Astrocyte (in vitro differentiated cells and primary cell): ENCODE measurements at regions not wholly inside any gene's neighbourhood (a gene's known extent, or its start where the extent isn't known, plus 50 kb on each side); places are given as distances from the start of the nearest gene placed in this dataset.
A peak's percentile ranks its signal among the peaks of the same experiment; 100 is the strongest.

ENCODE experiments used
- DNase-seq: peaks from one replicate; pipeline ENCODE4 v3.0.0-alpha.2; 2010; ENCODE audit warnings: low read depth
- FAIRE-seq: peaks from 2 replicates; lab custom pipeline; 2011; peaks lifted over from hg19 to GRCh38; lab: Jason Lieb, UNC
- H2AFZ ChIP-seq: 2 replicates; pipeline ENCODE4 v1.6.0; 2012; ENCODE audit warnings: low read depth, low read length, inconsistent platforms
- H3K27ac ChIP-seq: 2 replicates; pipeline ENCODE4 v1.5.1; 2011; ENCODE audit warnings: low read depth, low read length, inconsistent platforms
- H3K27me3 ChIP-seq: 2 replicates; pipeline ENCODE4 v1.6.0; 2011; ENCODE audit warnings: low read length, inconsistent platforms; ENCODE audit not compliant: insufficient read depth
- H3K36me3 ChIP-seq: 2 replicates; pipeline ENCODE4 v1.5.1; 2011; ENCODE audit warnings: low read length, inconsistent platforms; ENCODE audit not compliant: insufficient read depth
- H3K4me1 ChIP-seq: 2 replicates; pipeline ENCODE4 v1.5.1; 2011; ENCODE audit warnings: low read length, inconsistent platforms; ENCODE audit not compliant: insufficient read depth
- H3K4me2 ChIP-seq: 2 replicates; pipeline ENCODE4 v1.6.0; 2012; ENCODE audit warnings: low read length, inconsistent platforms
- H3K4me3 ChIP-seq: 2 replicates; pipeline ENCODE4 v1.5.1; 2011; ENCODE audit warnings: low read depth, mild to moderate bottlenecking, low read length, inconsistent platforms; ENCODE audit not compliant: insufficient read depth
- H3K79me2 ChIP-seq: 2 replicates; pipeline ENCODE4 v1.6.0; 2012; ENCODE audit warnings: mild to moderate bottlenecking, low read length, inconsistent platforms; ENCODE audit not compliant: insufficient read depth
- H3K9ac ChIP-seq: 2 replicates; pipeline ENCODE4 v1.6.0; 2012; ENCODE audit warnings: mild to moderate bottlenecking, low read length, inconsistent platforms
- H3K9me3 ChIP-seq: 2 replicates; pipeline ENCODE4 v1.5.1; 2012; ENCODE audit warnings: low read depth, mild to moderate bottlenecking, low read length, inconsistent platforms; ENCODE audit not compliant: insufficient read depth
- H4K20me1 ChIP-seq: 2 replicates; pipeline ENCODE4 v1.6.0; 2012; ENCODE audit warnings: low read length, inconsistent platforms; ENCODE audit not compliant: insufficient read depth
- H3K27ac Mint-ChIP-seq: one replicate; pipeline ENCODE4 v1.8.0; 2021; ENCODE audit warnings: mild to moderate bottlenecking, mixed read lengths; ENCODE audit not compliant: unreplicated experiment
- H3K27me3 Mint-ChIP-seq: one replicate; pipeline ENCODE4 v1.8.0; 2021; ENCODE audit warnings: low read depth, mixed read lengths; ENCODE audit not compliant: unreplicated experiment
- H3K36me3 Mint-ChIP-seq: one replicate; pipeline ENCODE4 v1.8.0; 2021; ENCODE audit warnings: low read depth, mixed read lengths; ENCODE audit not compliant: unreplicated experiment
- H3K4me1 Mint-ChIP-seq: one replicate; pipeline ENCODE4 v1.8.0; 2021; ENCODE audit warnings: low read depth, mixed read lengths; ENCODE audit not compliant: unreplicated experiment
- H3K4me3 Mint-ChIP-seq: one replicate; pipeline ENCODE4 v1.8.0; 2021; ENCODE audit warnings: mild to moderate bottlenecking, moderate library complexity, mixed read lengths; ENCODE audit not compliant: unreplicated experiment
- H3K9me3 Mint-ChIP-seq: one replicate; pipeline ENCODE4 v1.8.0; 2021; ENCODE audit warnings: mild to moderate bottlenecking, mixed read lengths; ENCODE audit not compliant: unreplicated experiment
- EZH2 ChIP-seq: IDR thresholded peaks from 2 replicates; pipeline ENCODE4 v1.6.1; 2012; ENCODE audit warnings: mild to moderate bottlenecking, low read length, inconsistent platforms; ENCODE audit not compliant: insufficient read depth
- TF ChIP-seq, protein P1 (sequence below): IDR thresholded peaks from 2 replicates; pipeline ENCODE4 v1.5.1; 2011; ENCODE audit warnings: low read depth, mild to moderate bottlenecking, inconsistent platforms, low read length, moderate library complexity; ENCODE audit not compliant: insufficient read depth

- FAIRE-seq = no peak
- Mint-ChIP-seq H3K4me3 (no peak overlapping the region), H3K9me3 (no peaks in the 10 kb centered on the region)
Measured at GRCh38 chr6:15948930-15949900, 179.7 kb upstream of the MYLIP start.

GRCh38 chr6:15947923-15948322, 181.0 kb upstream of the MYLIP start:
- H3K9ac ChIP-seq = no peak overlapping the region
- no peak for TF ChIP-seq EZH2
- TF ChIP-seq, protein P1, sequence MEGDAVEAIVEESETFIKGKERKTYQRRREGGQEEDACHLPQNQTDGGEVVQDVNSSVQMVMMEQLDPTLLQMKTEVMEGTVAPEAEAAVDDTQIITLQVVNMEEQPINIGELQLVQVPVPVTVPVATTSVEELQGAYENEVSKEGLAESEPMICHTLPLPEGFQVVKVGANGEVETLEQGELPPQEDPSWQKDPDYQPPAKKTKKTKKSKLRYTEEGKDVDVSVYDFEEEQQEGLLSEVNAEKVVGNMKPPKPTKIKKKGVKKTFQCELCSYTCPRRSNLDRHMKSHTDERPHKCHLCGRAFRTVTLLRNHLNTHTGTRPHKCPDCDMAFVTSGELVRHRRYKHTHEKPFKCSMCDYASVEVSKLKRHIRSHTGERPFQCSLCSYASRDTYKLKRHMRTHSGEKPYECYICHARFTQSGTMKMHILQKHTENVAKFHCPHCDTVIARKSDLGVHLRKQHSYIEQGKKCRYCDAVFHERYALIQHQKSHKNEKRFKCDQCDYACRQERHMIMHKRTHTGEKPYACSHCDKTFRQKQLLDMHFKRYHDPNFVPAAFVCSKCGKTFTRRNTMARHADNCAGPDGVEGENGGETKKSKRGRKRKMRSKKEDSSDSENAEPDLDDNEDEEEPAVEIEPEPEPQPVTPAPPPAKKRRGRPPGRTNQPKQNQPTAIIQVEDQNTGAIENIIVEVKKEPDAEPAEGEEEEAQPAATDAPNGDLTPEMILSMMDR = no peak
- no peak overlapping the region for H2AFZ ChIP-seq
- peaks cover 5% of the 10 kb centered on the region for H3K4me1 ChIP-seq
- H4K20me1 ChIP-seq = no peaks in the 10 kb centered on the region
- H3K9me3 ChIP-seq = no peaks in the 10 kb centered on the region
- H3K27ac ChIP-seq = no peak overlapping the region
- FAIRE-seq (no peak), DNase-seq (no peak)
- no peaks in the 10 kb centered on the region for H3K79me2 ChIP-seq
- H3K4me3 ChIP-seq = no peak overlapping the region
- H3K27me3 ChIP-seq = peaks cover under 1% of the 10 kb centered on the region
- no peak overlapping the region for H3K4me2 ChIP-seq
- no peaks in the 10 kb centered on the region for H3K9me3 Mint-ChIP-seq
- no peaks in the 10 kb centered on the region for H3K36me3 ChIP-seq
- H3K4me3 Mint-ChIP-seq = no peak overlapping the region
- H3K27ac Mint-ChIP-seq = no peak overlapping the region
- H3K4me1 Mint-ChIP-seq = peaks cover 7% of the 10 kb centered on the region
- H3K36me3 Mint-ChIP-seq = no peaks in the 10 kb centered on the region
- H3K27me3 Mint-ChIP-seq = peaks cover 3% of the 10 kb centered on the region

More at GRCh38 chr6:15948930-15949900, 179.7 kb upstream of the MYLIP start:
- peak; percentile 24 for DNase-seq
- Mint-ChIP-seq H3K27ac (no peak overlapping the region), H3K4me1 (peaks cover 19% of the 10 kb centered on the region), H3K27me3 (no peaks in the 10 kb centered on the region), H3K36me3 (no peaks in the 10 kb centered on the region)
- Histone ChIP-seq H3K9ac (no peak overlapping the region), H3K79me2 (no peaks in the 10 kb centered on the region), H3K4me3 (no peak overlapping the region), H3K27ac (no peak overlapping the region), H3K4me2 (peak overlapping the region; percentile 10), H2AFZ (no peak overlapping the region), H3K27me3 (no peaks in the 10 kb centered on the region), H3K9me3 (no peaks in the 10 kb centered on the region), H3K4me1 (peaks cover 13% of the 10 kb centered on the region), H3K36me3 (no peaks in the 10 kb centered on the region), H4K20me1 (no peaks in the 10 kb centered on the region)
- no peak for TF ChIP-seq EZH2
- TF ChIP-seq, protein P1 = no peak

DNA sequence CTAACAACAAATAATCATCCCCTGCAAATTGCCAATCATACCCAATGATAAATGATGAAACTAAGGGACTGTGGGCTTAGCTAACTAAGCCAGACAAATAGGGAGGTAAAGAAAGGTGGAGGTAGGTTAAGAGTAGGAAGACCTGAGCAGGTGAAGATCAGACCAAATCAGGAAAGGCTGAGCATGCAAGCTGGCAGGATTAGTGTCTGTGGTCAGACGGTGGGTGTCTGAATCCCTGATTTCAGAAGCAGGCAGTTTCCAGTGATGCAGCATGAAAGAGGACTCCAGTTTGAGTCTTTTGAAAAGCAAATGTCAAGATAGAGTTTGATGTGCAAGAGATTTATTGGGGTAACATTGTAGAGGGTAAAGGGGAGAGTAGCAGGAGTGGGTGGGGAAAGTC, 181.4 kb upstream of the MYLIP start:
- no peak for FAIRE-seq

More for the DNA sequence above, 181.4 kb upstream of the MYLIP start:
- peaks cover 7% of the 10 kb centered on the region for H3K4me1 Mint-ChIP-seq
- H3K27ac Mint-ChIP-seq = no peak overlapping the region
- Histone ChIP-seq H3K4me2 (no peak overlapping the region), H3K79me2 (no peaks in the 10 kb centered on the region), H3K36me3 (no peaks in the 10 kb centered on the region), H3K27me3 (peaks cover 3% of the 10 kb centered on the region), H3K4me1 (peaks cover 4% of the 10 kb centered on the region), H4K20me1 (no peaks in the 10 kb centered on the region), H3K9ac (no peak overlapping the region), H3K27ac (no peak overlapping the region), H3K9me3 (no peaks in the 10 kb centered on the region), H2AFZ (no peak overlapping the region), H3K4me3 (no peak overlapping the region)
- no peaks in the 10 kb centered on the region for H3K36me3 Mint-ChIP-seq
- DNase-seq = no peak
- no peak for TF ChIP-seq EZH2
- TF ChIP-seq, protein P1 = no peak
- H3K4me3 Mint-ChIP-seq = no peak overlapping the region
- H3K27me3 Mint-ChIP-seq = peaks cover 3% of the 10 kb centered on the region
- H3K9me3 Mint-ChIP-seq = no peaks in the 10 kb centered on the region
